ENCODE measurements at regions not wholly inside any gene's neighbourhood (a gene's known extent, or its start where the extent isn't known, plus 50 kb on each side); places are given as distances from the start of the nearest gene placed in this dataset.

DNA sequence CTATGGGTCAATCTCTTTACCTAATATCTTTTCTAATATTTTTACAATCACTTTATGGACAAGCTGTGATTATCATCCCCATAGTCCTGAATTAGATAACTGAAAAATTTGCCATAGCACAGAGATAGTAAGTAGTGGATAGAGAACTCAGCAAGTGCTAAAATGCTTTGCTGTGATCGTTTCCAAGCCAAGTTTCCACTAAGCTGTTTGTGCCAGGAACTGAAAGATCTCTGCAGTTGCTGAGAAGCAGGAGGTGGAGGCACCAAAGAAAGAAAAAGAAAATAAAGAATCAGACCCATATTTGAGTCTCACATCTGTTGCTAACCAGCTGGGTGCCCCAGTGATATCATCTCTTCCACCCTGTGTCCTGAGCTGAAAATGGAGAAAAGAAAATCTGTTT is 605.6 kb upstream of the BOD1L1 start:
- DNase-seq: no peak
- in situ Hi-C loops (cut with MboI; ENCODE audit: low pct_unique_long_range_greater_than_20kb, low sequenced_read_pairs): no loop called here

DNA sequence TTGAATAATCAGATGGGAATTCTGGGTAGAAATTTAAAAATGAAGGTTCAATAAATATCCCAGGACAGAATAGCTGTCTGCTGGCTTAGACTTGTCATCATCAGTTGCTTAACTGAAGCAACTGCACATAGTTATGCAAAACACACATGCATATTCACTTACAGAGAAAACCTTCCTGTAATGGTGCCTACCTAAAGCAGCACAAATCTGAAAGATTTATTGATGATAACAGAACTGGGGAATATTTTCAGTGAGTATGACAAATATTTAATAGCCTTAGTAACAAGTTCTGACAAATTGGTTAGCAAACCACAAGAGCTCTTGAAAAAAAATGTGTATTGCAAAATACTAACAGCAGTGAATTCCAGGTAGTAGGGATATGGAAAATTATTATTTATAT is 606.8 kb upstream of the BOD1L1 start:
- DNase-seq: no peak
- in situ Hi-C loops (cut with MboI; ENCODE audit: low pct_unique_long_range_greater_than_20kb, low sequenced_read_pairs): no loop called here

DNA sequence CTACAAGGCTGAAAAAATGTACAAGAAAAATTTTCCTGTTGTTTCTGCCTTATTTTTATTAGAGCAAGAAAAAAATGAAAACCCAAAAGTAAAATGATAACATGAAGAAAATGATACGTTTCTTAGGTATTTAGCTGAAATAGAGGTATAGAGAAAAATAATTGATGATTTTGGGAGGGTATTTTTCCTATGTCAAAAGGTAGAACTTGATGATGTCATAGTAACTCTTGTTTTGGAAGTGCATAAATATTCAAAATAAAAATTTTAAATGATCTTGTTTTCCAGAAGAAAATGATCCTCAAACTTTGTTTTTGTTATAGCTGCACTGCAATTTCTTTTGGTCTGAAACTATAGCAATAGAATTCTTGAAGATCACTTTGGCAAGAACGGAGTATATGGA is 608.8 kb upstream of the BOD1L1 start:
- DNase-seq: no peak
- in situ Hi-C loops (cut with MboI; ENCODE audit: low pct_unique_long_range_greater_than_20kb, low sequenced_read_pairs): no loop called here

DNA sequence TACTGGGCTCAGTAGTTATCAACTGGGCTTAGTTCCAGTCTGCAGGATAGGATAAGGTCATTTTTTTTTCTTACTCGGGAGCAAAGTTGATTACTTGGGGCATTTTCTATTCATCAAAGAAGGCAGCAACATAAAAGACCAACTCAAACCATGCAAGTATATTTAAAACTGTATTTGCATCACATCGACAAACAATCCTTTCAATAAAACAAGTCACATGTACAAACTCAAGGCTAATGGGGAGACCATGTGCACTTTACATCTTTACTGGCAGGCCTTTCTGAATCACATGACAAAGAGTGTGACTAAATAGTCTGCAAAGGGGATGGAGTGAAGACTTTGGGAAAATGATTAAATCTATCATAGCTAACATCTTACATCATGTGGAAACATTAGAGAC is 610.4 kb upstream of the BOD1L1 start:
- DNase-seq: no peak
- in situ Hi-C loops (cut with MboI; ENCODE audit: low pct_unique_long_range_greater_than_20kb, low sequenced_read_pairs): no loop called here

DNA sequence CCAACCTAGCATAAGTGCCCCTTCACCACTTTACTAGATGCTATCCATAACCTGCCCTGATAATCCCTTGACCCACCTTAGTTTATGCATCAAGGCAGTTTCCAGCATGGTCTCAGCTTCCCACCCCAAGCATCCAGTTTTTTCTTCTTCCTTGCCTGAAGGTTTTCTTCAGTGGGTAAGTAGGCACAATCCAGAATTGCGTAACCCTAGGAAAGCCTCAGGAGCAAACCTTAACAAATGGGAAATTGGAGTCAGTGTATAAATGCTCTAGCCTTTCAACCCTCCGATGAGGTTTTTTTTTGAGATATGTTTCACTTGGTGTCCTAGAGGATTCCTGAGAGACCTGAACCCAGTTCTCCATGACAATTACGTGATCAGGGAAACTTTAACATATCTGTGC is 614.0 kb upstream of the BOD1L1 start:
- in situ Hi-C loops (cut with MboI; ENCODE audit: low pct_unique_long_range_greater_than_20kb, low sequenced_read_pairs): no loop called here

DNA sequence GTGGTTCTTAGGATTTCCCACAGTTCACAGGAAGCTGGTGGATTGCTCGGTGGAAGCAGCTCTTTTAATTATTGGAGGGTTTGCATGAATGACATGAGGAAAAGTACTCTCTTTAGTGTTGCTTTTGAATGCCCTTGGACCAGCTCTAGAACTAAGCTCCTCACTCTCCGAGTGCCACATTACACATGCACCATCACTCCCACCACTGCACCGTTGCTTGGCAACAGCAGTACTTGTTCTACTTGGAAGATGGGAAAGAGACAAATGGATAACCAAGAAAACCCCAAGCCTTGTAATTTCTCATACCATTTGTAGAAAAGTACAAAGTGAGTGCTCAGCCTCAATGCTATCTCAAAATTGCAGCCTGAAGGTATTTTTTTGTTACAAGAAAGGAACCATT is 620.2 kb upstream of the BOD1L1 start:
- in situ Hi-C loops (cut with MboI; ENCODE audit: low pct_unique_long_range_greater_than_20kb, low sequenced_read_pairs): no loop called here
- no peak for DNase-seq

More for the DNA sequence above, 614.0 kb upstream of the BOD1L1 start:
- no peak for DNase-seq

DNA sequence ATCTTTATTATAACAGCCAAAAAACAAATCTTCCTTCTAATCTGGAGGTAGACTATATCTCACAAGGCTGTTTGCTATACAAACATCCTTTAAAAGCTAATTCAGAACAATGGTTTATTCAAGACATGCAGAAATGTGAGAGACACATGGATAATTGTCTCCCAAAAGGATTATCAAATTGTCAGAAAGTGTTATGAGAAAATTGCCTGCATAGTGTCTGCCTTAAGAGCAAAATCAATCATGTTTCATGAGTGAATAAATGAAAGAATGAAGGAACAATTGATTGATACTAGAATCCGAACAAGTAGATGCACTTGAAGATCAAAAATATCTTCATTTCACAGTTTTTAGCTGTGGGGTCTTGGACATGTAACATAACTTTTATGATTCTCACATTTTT is 621.7 kb upstream of the BOD1L1 start:
- in situ Hi-C loops (cut with MboI; ENCODE audit: low pct_unique_long_range_greater_than_20kb, low sequenced_read_pairs): no loop called here
- DNase-seq: no peak

DNA sequence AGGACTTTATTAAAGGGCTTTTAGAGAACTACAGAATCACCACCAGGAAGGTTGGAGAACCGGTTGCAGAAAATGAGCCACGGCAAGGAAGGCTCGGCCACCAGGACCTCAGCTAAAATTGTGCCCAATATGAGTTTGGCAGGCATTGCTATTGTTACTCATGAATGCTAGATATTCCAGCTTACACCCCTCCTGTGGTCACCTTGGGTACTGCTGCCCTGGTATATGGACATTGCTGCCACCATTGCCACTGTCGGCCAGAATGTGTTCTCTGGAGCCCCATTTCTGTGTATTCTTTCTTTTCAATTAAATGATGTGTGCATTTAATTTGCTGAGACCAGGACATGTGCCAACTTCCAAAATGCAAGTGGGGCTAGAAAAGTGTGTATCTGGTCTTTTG is 626.7 kb upstream of the BOD1L1 start:
- DNase-seq: peak; percentile 24
- in situ Hi-C loops (cut with MboI; ENCODE audit: low pct_unique_long_range_greater_than_20kb, low sequenced_read_pairs): no loop called here

DNA sequence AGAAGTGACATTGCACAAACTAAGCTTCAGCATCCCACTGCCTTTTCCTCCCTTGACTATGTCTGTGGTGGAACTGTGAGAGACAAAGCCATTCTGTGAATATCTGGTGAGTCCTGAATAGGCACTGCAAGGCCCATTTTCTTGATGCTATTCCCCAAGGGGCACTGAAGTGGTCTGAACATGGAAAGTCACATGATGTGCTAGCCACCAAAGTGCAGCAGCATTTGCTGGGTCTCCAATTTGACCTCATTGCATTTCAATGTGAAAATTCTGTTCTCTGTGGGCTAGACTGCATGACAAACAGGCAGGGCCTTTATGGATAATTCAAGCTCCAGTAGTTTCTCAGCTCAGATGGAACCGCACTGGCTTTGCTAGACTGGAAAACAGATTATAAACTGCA is 627.4 kb upstream of the BOD1L1 start:
- DNase-seq: no peak
- in situ Hi-C loops (cut with MboI; ENCODE audit: low pct_unique_long_range_greater_than_20kb, low sequenced_read_pairs): no loop called here

DNA sequence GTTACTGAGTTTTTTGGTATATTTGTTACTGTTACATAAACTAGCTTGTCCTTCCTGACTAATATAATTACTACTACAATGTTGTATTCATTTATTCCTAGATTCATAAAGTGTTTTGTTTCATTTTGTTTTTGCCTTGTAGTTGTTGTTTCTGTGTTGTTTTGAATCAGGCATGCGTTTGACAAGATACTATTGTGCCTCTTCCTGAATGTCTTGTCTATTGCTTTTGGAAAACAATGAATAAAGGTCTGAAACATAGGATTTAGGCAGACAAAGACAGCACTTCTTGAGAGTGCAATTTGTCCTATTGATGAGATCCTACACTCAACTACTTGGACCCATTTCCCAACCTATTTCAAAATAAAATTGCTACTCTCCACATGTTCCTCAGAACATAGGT is 630.4 kb upstream of the BOD1L1 start:
- DNase-seq: no peak
- in situ Hi-C loops (cut with MboI; ENCODE audit: low pct_unique_long_range_greater_than_20kb, low sequenced_read_pairs): no loop called here

DNA sequence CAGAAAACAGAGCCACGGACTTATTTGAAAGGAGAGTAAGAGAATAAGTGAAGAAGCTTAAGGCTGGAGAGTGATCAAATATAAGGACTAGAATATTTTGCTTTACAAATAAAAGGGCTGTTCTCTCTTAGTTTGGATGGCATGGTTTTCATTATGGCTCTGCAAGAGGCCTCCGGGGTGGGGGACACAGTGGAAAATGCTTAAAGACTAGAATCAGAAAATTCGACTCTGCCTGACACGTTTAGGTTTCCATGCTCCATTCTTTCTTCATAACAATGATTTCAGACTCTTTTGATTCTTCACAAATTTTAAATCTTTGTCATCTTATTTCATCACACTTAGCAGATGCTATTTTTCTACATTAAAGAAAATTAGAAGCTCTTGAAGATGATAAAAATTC is 632.4 kb upstream of the BOD1L1 start:
- no peak for DNase-seq
- in situ Hi-C loops (cut with MboI; ENCODE audit: low pct_unique_long_range_greater_than_20kb, low sequenced_read_pairs): no loop called here

DNA sequence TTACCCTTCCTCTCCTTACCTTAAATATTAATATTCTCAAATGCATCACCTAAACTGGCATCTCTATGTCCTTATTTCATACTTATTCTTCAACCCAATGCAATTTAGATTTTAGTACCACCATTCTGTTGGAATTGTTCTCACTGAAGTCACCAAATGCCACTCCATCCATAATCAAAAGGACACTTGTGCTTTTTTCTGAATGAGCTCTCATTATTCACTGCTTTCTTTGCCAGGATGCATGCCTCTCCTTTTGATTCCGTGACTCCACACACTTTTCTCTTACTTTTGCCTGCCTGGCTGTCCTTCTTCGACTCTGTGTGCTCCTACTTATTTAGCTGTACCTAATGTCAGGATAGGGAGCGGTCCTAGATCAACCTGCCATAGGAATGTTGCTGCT is 633.1 kb upstream of the BOD1L1 start:
- DNase-seq: no peak
- in situ Hi-C loops (cut with MboI; ENCODE audit: low pct_unique_long_range_greater_than_20kb, low sequenced_read_pairs): no loop called here

DNA sequence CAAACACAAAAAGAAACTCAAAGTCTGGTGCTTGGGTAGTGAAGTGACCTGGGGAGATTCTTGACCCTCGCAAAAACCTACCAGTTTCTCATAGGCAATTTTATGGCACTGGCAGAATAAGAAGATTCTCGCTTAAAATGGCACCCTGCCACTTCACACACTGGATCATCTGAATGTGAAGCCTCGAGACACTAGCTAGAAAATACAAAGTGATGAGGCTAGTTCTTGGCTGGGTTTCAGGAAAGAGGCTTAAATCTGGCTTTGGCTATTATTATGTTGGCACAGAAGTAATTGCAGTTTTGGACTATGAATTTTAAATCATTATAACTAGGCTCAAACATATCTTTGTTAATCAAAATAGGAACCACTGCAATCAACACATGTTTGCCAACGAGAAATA is 634.7 kb upstream of the BOD1L1 start:
- in situ Hi-C loops (cut with MboI; ENCODE audit: low pct_unique_long_range_greater_than_20kb, low sequenced_read_pairs): no loop called here
- DNase-seq: no peak

DNA sequence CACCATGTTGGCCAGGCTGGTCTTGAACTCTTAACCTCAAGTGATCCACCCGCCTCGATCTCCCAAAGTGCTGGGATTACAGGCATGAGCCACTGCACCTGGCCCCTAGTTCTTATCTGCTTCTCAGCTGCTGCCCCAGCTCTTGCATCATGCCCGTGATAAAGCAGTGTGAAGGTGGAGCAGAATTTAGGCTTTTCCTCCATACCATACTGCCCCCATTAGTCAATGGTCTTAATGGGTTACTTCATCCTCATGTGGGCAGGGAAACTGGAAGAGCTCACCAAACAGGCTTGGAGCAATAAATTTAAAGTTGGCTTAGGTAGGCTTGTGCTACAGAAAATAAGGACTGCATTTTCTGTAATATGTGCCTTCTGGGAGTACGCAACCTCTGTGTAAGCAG is 636.9 kb upstream of the BOD1L1 start:
- in situ Hi-C loops (cut with MboI; ENCODE audit: low pct_unique_long_range_greater_than_20kb, low sequenced_read_pairs): no loop called here
- no peak for DNase-seq

DNA sequence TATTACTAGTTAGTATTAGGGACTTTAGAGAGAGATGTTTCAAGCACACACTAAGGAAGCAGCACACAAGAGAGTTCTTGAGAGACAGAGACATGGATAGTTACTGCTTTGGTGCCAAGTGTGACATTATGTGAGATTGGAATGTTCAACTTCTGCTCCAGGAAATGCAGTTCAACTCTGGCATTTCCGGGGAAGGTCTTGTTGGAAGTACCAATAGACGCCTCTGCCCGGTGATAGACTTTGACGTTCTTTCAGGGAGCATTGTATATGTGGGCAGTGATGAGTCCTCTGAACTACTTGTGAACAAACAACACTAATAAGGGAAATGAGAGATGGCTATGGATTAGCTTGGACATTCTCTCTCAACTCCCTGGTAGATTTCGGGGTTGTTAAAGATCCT is 638.1 kb upstream of the BOD1L1 start:
- no peak for DNase-seq
- in situ Hi-C loops (cut with MboI; ENCODE audit: low pct_unique_long_range_greater_than_20kb, low sequenced_read_pairs): no loop called here

DNA sequence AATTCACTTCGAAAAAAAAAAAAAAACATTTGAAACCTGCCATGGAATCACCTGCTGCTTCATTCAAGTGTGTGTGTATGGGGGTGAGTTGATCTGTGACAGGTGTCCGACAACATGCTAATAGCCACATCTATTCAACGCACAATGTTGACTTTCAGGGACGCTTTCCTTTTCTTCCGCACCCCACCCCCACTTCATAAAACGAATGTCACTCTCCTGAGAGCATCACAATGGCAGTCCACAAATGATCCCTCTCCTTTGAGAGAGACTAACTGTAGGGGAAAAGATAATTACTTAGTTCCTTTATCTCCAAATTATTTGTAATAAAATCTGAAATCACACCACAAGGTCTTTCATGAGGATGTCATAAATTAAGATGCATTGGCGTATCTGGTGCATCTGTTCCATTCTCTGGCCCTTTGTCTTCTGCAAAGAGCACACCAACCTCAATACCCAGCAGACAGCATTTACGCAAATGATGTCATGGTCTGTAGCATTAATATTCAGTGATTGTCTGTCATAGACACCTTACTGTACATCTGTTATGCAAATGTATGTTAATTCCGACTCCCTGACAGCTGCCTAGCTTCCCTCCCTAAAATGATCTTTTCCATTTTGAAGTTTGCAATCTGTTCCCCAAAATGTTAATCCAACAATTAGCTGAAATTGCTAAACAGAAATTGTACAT is 640.0 kb upstream of the BOD1L1 start:
- in situ Hi-C loops (cut with MboI; ENCODE audit: low pct_unique_long_range_greater_than_20kb, low sequenced_read_pairs): no loop called here
- no peak for DNase-seq

DNA sequence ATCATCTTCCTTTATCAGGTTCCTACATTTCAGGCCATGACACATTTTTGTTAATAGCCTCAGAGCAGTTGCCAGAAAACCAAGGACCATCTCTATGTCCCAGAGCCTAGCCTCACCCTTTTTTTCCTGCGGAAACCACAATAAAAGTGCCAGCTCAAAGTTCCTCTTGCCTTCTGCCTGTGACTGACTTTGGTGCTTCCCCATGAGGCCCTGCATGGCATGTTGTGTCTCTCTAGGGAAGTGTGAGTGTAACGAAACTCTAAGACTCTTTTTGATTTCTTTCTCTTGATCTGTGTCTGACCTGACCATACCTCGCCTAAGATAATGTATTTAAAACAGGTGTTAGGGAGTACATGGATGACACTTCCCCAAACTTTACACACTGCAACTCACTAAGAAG is 642.3 kb upstream of the BOD1L1 start:
- in situ Hi-C loops (cut with MboI; ENCODE audit: low pct_unique_long_range_greater_than_20kb, low sequenced_read_pairs): no loop called here
- DNase-seq: peak; percentile 93

DNA sequence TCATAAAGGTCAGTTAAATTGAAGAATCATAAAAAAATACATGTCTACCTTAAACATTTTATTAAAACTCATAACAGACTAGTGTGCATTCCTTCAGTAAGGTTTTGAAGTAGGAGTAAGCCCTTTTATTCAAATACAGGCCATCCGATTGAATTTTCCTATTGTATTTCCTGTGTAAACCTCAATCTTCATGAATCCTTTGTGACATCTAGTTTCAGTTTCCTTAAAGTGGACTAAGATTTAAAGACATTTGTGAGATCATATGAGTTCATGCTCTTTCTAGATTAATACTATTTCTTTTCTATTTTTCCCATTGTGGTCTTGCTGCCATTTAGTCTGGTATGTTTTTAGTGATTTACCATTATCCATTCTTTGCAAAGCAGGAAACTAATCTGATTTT is 644.7 kb upstream of the BOD1L1 start:
- no peak for DNase-seq
- in situ Hi-C loops (cut with MboI; ENCODE audit: low pct_unique_long_range_greater_than_20kb, low sequenced_read_pairs): no loop called here

DNA sequence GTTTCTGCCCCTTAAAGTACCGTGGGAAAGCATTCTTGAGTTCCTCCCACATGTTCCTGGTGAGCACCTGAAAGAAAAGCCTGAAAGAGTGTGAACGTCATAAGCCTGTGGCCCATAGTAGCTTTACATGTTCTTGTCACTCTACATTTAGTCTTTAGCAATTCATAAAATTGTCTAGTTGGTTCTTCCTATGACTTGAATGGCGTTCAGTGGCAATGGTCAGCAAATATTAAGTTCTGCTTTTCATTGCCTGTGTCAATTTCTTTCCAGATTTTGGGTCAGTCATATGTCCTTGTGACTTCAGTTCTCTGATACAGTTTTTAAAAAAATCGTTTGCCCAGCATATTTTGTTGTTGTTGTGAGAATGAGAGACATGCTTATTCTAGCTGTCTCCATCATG is 650.0 kb upstream of the BOD1L1 start:
- in situ Hi-C loops (cut with MboI; ENCODE audit: low pct_unique_long_range_greater_than_20kb, low sequenced_read_pairs): no loop called here
- DNase-seq: no peak

DNA sequence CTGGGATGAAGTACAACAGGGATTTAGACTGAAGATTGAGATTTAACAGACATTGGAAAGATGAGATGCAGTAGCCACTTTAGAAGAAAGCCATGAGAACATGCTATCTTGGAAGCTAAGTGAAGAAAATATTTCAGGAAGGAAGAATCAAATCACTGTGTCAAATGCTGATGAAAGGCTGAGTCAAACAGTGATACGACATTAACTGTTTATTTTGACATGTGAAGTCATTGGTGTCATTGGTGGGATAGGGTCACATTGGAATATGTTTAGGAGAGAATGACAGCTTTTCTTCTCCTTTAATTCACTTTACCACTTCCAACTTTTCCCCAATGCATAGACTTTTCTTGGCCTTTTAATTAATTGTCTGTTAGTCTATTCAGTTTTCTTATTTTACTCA is 653.0 kb upstream of the BOD1L1 start:
- in situ Hi-C loops (cut with MboI; ENCODE audit: low pct_unique_long_range_greater_than_20kb, low sequenced_read_pairs): no loop called here
- no peak for DNase-seq

DNA sequence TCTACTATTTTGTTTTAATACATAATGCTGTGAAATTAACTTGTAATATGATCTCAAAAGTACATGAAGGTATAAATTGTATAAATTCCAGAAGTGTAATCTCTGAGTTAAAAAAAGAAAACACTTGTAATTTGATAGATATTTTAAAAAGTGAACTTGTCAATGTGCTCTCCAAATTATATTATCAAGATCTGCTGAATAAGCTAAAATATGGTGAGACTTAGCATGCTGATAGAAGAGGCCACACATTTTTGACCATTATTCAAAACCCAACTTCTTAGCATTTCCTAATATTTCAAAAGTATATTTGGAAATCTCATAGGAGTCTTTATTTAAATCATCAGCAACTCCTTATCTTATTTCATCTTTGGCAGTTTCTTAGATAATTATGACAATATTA is 657.1 kb upstream of the BOD1L1 start:
- no peak for DNase-seq
- in situ Hi-C loops (cut with MboI; ENCODE audit: low pct_unique_long_range_greater_than_20kb, low sequenced_read_pairs): no loop called here

DNA sequence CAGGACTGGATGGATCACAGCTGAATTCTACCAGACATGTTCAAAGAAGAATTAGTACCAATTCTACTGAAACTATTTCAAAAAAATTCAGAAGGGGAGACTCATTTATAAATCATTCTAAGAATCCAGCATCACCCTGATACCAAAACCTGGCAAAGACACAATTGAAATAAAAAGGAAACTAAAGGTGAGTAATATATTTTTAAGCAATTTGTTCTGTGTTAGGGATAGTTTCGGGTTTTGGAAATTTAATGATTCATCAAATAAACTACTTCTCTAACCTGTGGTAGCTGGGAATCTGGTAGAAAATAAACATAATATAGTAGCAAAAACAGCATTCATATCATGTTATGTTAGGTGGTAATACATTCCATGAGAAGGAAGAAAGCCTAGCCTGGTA is 662.2 kb upstream of the BOD1L1 start:
- in situ Hi-C loops (cut with MboI; ENCODE audit: low pct_unique_long_range_greater_than_20kb, low sequenced_read_pairs): no loop called here
- no peak for DNase-seq

Measured in KBM-7 (cell line).